Effector memory CD8-positive, alpha-beta T cell (primary cell): ENCODE measurements at regions not wholly inside any gene's neighbourhood (a gene's known extent, or its start where the extent isn't known, plus 50 kb on each side); places are given as distances from the start of the nearest gene placed in this dataset.

ENCODE experiments used
- ATAC-seq: fragments of 150-1000 bp; cut with Tn5 transposase; replicated peaks from 2 replicates; pipeline ENCODE4 v1.10.0; 2021; ENCODE audit warnings: mild to moderate bottlenecking, moderate library complexity
- DNase-seq, 3 experiments: peaks; one replicate each; pipeline ENCODE4 v3.0.0; 2021
- H3K27ac Mint-ChIP-seq, 2 donors: one replicate each; pipeline ENCODE4 v1.8.0; 2022; ENCODE audit warnings: mild to moderate bottlenecking in 2 of 2, mixed read lengths in 2 of 2, moderate library complexity in 2 of 2
- H3K27me3 Mint-ChIP-seq, 2 donors: one replicate each; pipeline ENCODE4 v1.8.0; 2022; ENCODE audit warnings: mixed read lengths in 2 of 2
- H3K36me3 Mint-ChIP-seq: one replicate; pipeline ENCODE4 v1.8.0; 2022; ENCODE audit warnings: mild to moderate bottlenecking, moderate library complexity, mixed read lengths; ENCODE audit not compliant: insufficient read depth
- H3K4me1 Mint-ChIP-seq, 2 donors: one replicate each; pipeline ENCODE4 v1.8.0; 2022; ENCODE audit warnings: low read depth in 2 of 2, mixed read lengths in 2 of 2
- H3K4me3 Mint-ChIP-seq, 2 donors: one replicate each; pipeline ENCODE4 v1.8.0; 2022; ENCODE audit warnings: mild to moderate bottlenecking in 2 of 2, mixed read lengths in 2 of 2, moderate library complexity in 2 of 2
- H3K9me3 Mint-ChIP-seq, 2 donors: one replicate each; pipeline ENCODE4 v1.8.0; 2022; ENCODE audit warnings: mixed read lengths in 2 of 2

DNA sequence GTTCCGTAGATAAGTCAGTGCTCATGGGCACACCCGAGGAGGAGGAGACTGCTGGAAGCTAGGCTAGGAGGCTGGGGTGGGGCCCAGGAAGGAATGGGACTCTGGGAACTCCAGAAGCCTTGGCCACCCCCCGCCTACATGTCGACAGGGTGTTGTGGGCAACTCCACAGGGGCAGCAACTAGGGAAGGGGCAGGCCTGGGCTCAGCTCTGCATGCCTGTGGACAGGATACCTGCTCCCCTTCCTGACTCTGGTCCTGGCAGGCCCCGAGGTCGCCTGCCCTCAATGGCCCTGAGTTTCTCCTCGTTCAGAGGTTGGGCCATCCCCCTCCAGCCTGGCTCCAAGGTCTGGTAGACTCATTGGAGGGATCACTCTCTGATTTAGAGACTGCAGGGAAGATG, 138.9 kb upstream of the LINGO1 start:
- Mint-ChIP-seq H3K27ac (no peak overlapping the region), H3K9me3 (no peaks in the 10 kb centered on the region), H3K4me1 (peaks cover 0 to 2% of the 10 kb centered on the region in 2 donors), H3K36me3 (no peaks in the 10 kb centered on the region), H3K27me3 (peaks cover 17 to 61% of the 10 kb centered on the region in 2 donors), H3K4me3 (no peak overlapping the region)
- DNase-seq, result no peak
- no peak for ATAC-seq

DNA sequence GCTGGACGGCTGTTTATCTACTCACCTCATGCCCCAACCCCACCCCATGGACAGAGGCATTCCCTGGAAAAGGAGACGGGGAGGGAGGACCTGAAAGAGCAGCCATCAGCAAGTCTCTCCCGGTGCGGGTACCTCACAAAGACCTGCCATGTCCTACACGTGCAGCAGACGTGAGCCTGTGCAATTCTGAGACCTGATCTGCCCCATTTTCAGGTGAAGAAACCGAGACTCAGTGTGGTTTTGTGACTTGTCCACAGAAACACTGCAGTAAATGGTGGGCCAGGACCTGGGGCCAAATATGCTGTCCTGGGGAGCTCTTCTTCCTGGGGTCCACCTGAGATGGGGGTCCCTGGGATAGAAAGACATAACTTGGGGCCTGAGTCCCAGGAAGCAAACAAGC, 137.0 kb upstream of the LINGO1 start:
- H3K36me3 Mint-ChIP-seq, result no peaks in the 10 kb centered on the region
- ATAC-seq (no peak), DNase-seq (no peak)
- no peak overlapping the region for H3K4me3 Mint-ChIP-seq
- peaks cover 0 to 2% of the 10 kb centered on the region in 2 donors for H3K4me1 Mint-ChIP-seq
- no peak overlapping the region for H3K27ac Mint-ChIP-seq
- peaks cover 34 to 61% of the 10 kb centered on the region in 2 donors for H3K27me3 Mint-ChIP-seq
- no peaks in the 10 kb centered on the region for H3K9me3 Mint-ChIP-seq

DNA sequence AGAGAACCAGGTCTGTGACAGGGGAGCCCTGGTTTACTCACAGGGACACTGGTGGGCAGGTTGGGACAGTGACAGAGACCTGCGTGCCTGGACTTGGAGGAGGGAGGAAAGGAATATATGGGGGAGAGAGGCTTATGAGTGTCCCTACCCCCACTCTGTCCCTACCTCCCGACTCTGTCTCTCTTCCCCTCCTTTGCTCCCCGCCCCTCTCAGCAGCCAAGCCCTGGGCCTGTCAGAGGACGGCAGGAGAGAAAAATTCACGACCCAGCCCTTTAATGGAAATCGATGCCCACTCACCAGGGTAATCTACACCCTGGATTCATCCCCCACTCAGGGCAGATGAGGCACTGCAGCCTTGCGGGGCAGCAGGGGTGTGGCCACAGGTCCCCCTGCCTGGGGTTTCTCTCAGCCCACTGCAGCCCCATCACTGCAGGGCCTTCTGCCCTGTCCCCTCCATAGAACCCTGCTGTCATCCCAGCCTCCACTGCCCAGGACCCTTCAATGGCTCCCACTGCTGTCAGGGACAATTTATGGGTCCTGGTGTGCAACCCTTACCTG, 135.9 kb upstream of the LINGO1 start:
- peaks cover 45 to 61% of the 10 kb centered on the region in 2 donors for H3K27me3 Mint-ChIP-seq
- no peak overlapping the region for H3K4me3 Mint-ChIP-seq
- H3K4me1 Mint-ChIP-seq, result peaks cover 0 to 2% of the 10 kb centered on the region in 2 donors
- H3K36me3 Mint-ChIP-seq, result no peaks in the 10 kb centered on the region
- H3K27ac Mint-ChIP-seq, result no peak overlapping the region
- no peak for ATAC-seq
- H3K9me3 Mint-ChIP-seq, result no peaks in the 10 kb centered on the region
- no peak for DNase-seq

DNA sequence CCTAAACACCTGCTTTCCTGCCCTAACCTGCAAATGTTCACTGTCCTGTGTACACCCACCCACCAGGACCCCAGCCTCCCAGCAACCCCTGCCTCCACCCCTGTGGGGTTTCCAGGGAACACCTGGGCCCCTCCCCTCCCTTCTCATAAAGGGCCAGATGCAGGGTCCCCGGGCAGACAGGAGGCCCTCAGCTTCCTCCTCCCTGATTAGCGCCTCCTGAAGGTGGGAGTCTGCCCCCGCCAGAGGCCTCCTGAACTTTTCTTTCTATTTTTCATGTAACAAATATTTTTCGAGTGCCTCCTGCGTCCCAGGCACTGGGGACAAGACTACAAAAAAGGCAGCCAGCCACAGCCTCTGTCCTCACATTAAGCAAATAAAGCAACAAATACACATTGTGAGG, 135.4 kb upstream of the LINGO1 start:
- Mint-ChIP-seq H3K9me3 (no peaks in the 10 kb centered on the region), H3K27ac (no peak overlapping the region), H3K4me3 (no peak overlapping the region), H3K27me3 (peaks cover 48 to 64% of the 10 kb centered on the region in 2 donors), H3K4me1 (peaks cover 0 to 2% of the 10 kb centered on the region in 2 donors), H3K36me3 (no peaks in the 10 kb centered on the region)
- DNase-seq (no peak), ATAC-seq (no peak)

DNA sequence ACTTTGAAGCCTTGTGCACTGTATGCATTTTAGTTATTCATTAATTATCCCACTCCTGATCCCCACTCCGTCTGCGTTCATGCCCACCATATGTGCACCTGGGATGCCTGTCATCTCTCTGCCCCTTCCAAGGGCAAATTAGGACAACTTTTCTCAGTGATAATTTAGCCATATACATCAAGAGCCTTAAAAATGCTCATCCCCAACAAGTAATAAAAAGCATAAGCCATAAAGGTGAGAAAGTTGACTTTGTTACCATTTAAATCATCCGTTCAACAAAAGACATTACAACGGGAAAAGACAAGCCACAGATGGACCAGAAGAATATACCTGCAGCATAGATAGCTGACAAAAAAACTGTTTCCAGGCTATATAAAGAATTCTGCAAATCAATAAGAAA, 131.4 kb upstream of the LINGO1 start:
- H3K27ac Mint-ChIP-seq, result no peak overlapping the region
- ATAC-seq, result no peak
- H3K4me1 Mint-ChIP-seq, result no peaks in the 10 kb centered on the region
- no peak for DNase-seq
- H3K27me3 Mint-ChIP-seq, result peaks cover 54 to 59% of the 10 kb centered on the region in 2 donors
- no peaks in the 10 kb centered on the region for H3K9me3 Mint-ChIP-seq
- no peak overlapping the region for H3K4me3 Mint-ChIP-seq
- peaks cover 3% of the 10 kb centered on the region for H3K36me3 Mint-ChIP-seq

DNA sequence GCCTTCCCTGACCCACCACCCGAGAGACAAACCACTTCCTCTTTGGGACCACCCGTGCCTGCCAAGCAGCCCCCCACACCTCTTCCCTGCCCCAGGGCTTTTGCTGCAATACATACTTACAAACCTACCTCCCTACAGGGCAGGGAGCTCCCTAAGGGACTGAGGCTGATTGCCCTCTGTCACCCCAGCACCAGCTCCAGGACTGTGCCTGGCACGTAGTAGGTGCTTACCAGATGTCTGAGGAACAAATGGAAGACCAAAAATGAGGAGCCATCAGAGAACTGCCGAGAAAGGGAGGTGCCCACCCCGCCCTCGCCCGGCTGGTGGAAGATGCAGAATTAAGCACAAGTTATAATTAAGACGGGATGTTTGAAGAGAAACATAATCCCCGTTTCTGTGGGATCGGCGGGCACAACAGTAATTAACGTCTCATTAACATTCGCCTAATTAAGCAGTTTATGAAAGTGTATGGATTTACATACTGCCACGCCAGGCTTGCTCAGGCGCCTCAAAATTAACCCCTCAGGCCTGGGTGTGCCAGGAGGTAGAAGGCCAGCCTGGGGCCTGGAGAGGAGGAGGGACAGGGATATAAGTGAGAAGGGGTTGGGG, 130.1 kb upstream of the LINGO1 start:
- Mint-ChIP-seq H3K27me3 (peaks cover 44 to 47% of the 10 kb centered on the region in 2 donors), H3K27ac (no peak overlapping the region), H3K9me3 (no peaks in the 10 kb centered on the region), H3K4me3 (no peak overlapping the region), H3K36me3 (peaks cover 5% of the 10 kb centered on the region), H3K4me1 (no peaks in the 10 kb centered on the region)
- ATAC-seq, result no peak
- DNase-seq, result no peak

DNA sequence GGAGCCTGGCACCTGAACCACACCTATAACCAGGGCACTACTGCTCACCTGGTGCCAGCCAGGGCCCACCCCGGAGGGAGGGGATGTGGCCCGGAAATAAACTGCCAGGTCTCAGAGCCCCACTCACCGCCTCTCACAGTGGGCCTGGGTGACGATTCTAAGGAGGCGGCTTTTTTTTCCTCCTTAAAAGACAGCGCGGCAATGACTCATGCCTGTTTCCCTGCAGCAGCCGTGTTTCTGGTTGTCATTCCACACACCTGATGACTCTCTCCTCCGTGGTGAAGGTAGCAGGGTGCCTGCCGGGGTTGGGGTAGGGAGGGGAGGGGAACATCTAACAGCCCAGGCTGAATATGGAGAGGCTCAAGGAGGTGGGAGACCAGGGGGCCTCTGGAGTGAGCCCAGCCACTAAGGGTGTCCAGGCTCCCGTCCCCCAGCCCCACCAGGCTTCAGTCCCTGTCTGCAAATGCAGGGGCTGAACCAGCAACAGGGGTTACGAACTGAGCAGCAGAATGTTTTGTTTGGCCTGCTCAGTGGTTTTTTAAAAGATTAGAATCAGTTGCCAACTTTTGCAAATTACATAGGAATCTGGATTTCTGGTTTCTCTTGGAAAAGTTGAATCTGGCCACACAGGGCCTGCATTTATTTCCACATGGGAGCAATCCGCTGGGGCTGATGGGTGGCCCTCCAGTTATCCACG, 127.3 kb upstream of the LINGO1 start:
- no peaks in the 10 kb centered on the region for H3K4me1 Mint-ChIP-seq
- no peaks in the 10 kb centered on the region for H3K9me3 Mint-ChIP-seq
- no peak overlapping the region for H3K27ac Mint-ChIP-seq
- peaks cover 31 to 49% of the 10 kb centered on the region in 2 donors for H3K27me3 Mint-ChIP-seq
- ATAC-seq, result no peak
- H3K36me3 Mint-ChIP-seq, result peaks cover 5% of the 10 kb centered on the region
- H3K4me3 Mint-ChIP-seq, result no peak overlapping the region
- no peak for DNase-seq

DNA sequence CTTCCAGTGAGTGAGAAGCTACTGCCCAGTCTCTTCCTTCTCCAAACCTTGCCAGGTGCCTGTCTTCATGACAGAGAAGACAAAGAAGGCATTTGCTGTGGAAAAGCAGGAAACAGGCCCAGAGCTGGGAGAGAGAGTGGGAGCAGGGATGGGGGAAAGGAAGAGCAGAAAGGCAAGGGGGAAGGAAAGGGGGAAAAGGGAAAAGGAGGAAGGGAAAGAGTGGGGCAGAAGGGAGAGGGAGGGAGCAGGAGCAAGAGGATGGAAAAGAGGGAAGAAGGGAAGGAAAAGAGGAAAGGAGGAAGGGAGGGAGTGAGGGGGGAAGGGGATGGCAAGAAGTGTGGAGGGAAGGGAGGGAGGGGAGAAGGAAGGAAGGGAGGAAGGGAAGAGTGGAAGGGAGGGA, 121.2 kb upstream of the LINGO1 start:
- Mint-ChIP-seq H3K36me3 (peaks cover 5% of the 10 kb centered on the region), H3K27ac (no peak overlapping the region), H3K27me3 (peaks cover 12 to 72% of the 10 kb centered on the region in 2 donors), H3K4me3 (no peak overlapping the region), H3K4me1 (no peaks in the 10 kb centered on the region), H3K9me3 (no peaks in the 10 kb centered on the region)
- ATAC-seq (no peak), DNase-seq (no peak)

DNA sequence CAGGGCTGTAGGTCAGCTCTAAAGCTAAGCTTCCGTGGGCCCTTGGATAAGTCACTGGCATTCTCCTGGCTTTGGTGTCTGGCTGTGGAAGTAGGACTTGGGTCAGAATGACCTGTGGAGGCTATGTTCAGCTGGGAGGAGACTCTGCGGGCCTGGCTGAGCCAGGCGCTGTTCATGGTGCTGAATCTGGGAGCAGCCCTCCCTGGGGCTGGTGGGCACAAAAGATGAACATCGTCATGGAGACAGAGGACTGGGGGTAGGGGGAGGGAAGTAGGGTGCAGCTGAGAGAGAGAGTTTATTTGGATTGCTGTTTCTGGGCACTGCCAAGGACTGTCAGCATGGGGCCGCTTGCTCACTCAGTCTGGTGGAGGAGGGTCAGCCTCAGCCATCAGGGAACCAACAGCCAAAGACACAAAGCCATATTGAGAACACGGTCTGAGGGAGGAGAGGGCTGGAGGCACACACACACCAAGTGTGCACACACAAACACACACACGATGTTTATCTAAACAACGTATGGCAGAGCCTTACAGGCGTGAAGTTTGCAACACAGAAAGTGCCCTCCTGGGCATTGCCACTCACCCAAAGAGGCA, 120.7 kb upstream of the LINGO1 start:
- DNase-seq (no peak), ATAC-seq (no peak)
- peaks cover 16 to 75% of the 10 kb centered on the region in 2 donors for H3K27me3 Mint-ChIP-seq
- H3K4me3 Mint-ChIP-seq, result no peak overlapping the region
- peaks cover 5% of the 10 kb centered on the region for H3K36me3 Mint-ChIP-seq
- H3K9me3 Mint-ChIP-seq, result no peaks in the 10 kb centered on the region
- H3K27ac Mint-ChIP-seq, result no peak overlapping the region
- H3K4me1 Mint-ChIP-seq, result peaks cover under 1 to 4% of the 10 kb centered on the region in 2 donors

DNA sequence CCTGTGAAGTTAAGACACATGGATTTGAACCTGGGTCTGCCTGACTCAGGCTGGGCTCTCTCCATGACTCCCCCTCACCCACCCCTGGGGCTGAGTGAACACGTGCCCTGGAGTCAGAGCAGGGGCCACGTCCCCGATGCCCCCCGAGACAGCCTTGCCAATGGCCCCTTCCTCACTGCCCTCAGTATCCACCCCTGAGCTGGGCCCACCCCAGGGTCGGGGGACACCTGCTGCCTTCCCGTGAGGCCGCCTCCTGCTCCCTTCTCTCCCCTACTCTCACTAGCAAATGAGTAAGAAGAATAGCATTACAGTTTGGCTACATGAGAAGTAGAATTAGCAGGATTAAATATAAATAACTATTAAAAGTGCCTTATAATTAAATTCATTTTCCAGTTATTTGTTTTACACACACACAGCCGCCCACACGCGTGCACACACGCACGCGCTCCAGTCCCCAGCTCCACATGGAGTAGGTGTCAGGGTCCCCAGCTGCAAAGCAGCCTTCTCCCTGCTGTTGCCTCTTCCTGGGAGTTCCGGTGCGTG, 117.4 kb upstream of the LINGO1 start:
- Mint-ChIP-seq H3K27me3 (peaks cover 13 to 62% of the 10 kb centered on the region in 2 donors), H3K4me1 (peaks cover 10 to 12% of the 10 kb centered on the region in 2 donors), H3K9me3 (no peaks in the 10 kb centered on the region), H3K36me3 (peaks cover 6% of the 10 kb centered on the region), H3K27ac (no peak overlapping the region), H3K4me3 (no peak overlapping the region)
- no peak for DNase-seq
- no peak for ATAC-seq

DNA sequence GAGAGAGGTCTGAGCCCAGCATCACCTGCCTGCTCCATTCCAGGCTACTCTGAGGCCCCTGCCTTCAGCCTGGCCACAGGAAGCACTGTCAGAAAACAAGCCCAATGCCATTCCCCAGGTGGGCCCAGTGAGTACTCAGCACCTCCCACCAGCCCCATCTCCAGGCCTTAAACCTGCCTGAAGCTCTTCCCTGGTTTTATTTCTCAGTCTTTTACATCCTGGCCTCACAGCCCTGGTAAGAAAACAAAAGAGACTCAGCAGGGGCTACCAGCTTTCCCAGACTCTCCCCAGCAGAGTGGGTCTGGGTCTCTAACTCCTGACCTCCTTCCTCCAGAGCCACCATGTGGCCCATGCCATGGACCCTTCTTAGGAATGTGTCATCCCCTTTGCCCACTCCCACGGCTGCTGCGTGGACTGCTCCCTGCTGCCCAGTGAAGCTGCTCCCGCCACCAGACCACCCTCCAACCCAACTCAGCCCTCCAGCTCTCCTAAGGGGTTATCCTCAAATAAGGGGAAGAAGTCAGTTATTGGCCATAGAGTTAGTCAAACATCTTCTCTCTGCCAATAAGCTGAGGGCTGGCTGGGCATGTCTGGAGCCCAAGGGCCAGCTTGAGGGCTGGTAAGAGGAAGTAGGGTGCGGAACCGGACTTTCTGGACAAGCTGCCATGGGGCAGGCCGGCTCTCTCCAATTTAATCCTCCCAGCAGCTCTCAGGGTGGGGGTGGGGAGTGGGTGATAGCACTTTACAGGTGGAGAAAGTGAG, 116.7 kb upstream of the LINGO1 start:
- H3K27ac Mint-ChIP-seq, result no peak overlapping the region
- DNase-seq, result no peak
- no peaks in the 10 kb centered on the region for H3K9me3 Mint-ChIP-seq

DNA sequence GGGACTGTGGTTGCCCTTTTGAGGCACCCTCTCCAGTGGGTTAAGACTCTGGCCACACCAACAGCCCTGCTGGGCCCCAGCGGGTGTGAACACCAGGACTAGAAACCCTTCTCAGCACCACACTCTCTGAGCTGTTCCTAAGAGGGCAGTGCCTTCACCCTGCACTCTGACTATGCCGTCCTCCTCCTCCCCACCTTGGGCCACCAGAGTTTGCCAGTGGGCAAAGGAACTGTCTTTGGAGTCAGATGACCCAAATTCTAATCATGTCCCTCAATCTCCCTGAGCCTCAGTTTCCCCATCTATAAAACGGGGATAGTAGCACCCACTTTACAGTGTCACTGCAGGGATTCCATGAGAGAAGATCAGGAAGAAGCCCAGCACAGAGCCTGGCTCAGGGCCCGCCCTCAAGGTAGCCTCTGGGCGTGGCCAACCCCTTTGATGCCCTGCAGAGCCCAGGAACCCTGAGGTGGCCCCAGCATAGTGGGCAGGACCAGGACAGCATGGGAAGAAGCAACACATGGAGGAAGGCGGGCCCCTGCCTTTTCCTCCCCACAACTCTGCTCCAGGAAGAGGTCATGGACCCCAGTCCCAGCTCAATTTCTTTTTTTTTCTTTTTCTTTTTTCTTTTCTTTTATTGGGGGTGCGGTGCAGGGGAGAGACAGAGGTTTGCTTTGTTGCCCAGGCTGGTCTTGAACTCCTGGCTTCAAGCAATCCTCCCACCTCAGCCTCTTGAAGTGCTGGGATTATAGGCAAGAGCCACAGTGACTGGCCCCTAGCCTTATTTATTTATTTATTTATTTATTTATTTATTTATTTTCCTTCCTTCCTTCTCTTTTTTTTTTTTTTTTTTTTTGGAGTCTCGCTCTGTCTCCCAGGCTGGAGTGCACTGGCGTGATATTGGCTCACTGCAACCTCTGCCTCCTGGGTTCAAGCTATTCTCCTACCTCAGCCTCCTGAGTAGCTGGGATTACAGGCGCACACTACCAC, 115.7 kb upstream of the LINGO1 start:
- H3K27me3 Mint-ChIP-seq, result peaks cover 14 to 59% of the 10 kb centered on the region in 2 donors

More for the DNA sequence above, 116.7 kb upstream of the LINGO1 start:
- Mint-ChIP-seq H3K4me1 (peaks cover 10 to 12% of the 10 kb centered on the region in 2 donors), H3K36me3 (peaks cover 6% of the 10 kb centered on the region), H3K4me3 (no peak overlapping the region), H3K27me3 (peaks cover 13 to 62% of the 10 kb centered on the region in 2 donors)
- no peak for ATAC-seq

More for the DNA sequence above, 115.7 kb upstream of the LINGO1 start:
- Mint-ChIP-seq H3K4me1 (peaks cover 10 to 12% of the 10 kb centered on the region in 2 donors), H3K4me3 (peak overlapping the region; percentile 12 to 24), H3K36me3 (peaks cover 7% of the 10 kb centered on the region), H3K27ac (no peak overlapping the region), H3K9me3 (no peaks in the 10 kb centered on the region)
- no peak for DNase-seq
- ATAC-seq, result no peak
